SK-N-SH (cell line): ENCODE measurements at regions not wholly inside any gene's neighbourhood (a gene's known extent, or its start where the extent isn't known, plus 50 kb on each side); places are given as distances from the start of the nearest gene placed in this dataset.

Experiments used
- CTCF ChIA-PET: fragments of 300-600, 350-600 bp; formaldehyde crosslinking; extraction: SDS; loops from one replicate; lab custom pipeline; 2021; lab: Yijun Ruan, JAX
- POLR2A ChIA-PET: fragments of 350-600 bp; sonication (Branson Sonifier 250); formaldehyde crosslinking; extraction: SDS; loops from one replicate; lab custom pipeline; 2020; ENCODE audit warnings: antibody characterized with exemption, inconsistent platforms; lab: Yijun Ruan, JAX
- DNase-seq: peaks from one replicate; pipeline ENCODE4 v3.0.0; 2012
- H2AFZ ChIP-seq: fragments of 200-600 bp; sonication (generic); 2 replicates; pipeline ENCODE4 v1.8.1; 2016; ENCODE audit warnings: antibody characterized with exemption, mild to moderate bottlenecking, low read depth
- H3F3A ChIP-seq: fragments of 200-600 bp; sonication (generic); replicated peaks from 2 replicates; pipeline ENCODE3; 2016; ENCODE audit warnings: antibody characterized with exemption, mild to moderate bottlenecking; ENCODE audit not compliant: insufficient read depth
- H3K27ac ChIP-seq, 2 experiments: fragments of 200-500 bp in 1 of 2; fragments of 200-600 bp in 1 of 2; sonication (Bioruptor generic) in 1 of 2; sonication (generic), shearing (Covaris generic) in 1 of 2; 2 replicates each; pipeline versions ENCODE4 v1.5.1 to v1.6.1; 2014 to 2016; ENCODE audit warnings: low read depth in 2 of 2, inconsistent platforms in 1 of 2, low read length in 1 of 2, mild to moderate bottlenecking in 1 of 2, mixed read lengths in 1 of 2
- H3K27me3 ChIP-seq: fragments of 200-600 bp; sonication (generic), shearing (Covaris generic); 2 replicates; pipeline ENCODE4 v1.6.1; 2016; ENCODE audit warnings: mixed run types; ENCODE audit not compliant: insufficient read depth
- H3K36me3 ChIP-seq, 2 experiments: fragments of 200-500 bp in 1 of 2; fragments of 200-600 bp in 1 of 2; sonication (Bioruptor generic) in 1 of 2; sonication (generic) in 1 of 2; replicated peaks in 1 of 2; 2 replicates each; pipeline versions ENCODE3 to v1.5.1; 2014 to 2016; ENCODE audit warnings: low read length in 1 of 2, mild to moderate bottlenecking in 1 of 2; ENCODE audit not compliant: insufficient read depth in 2 of 2, control insufficient read depth in 1 of 2
- H3K4me1 ChIP-seq, 2 experiments: fragments of 200-500 bp in 1 of 2; fragments of 200-600 bp in 1 of 2; sonication (Bioruptor generic) in 1 of 2; sonication (generic), shearing (Covaris generic) in 1 of 2; 2 replicates each; pipeline versions ENCODE4 v1.5.1 to v1.6.1; 2014 to 2016; ENCODE audit warnings: low read depth in 1 of 2, low read length in 1 of 2, mixed run types in 1 of 2; ENCODE audit not compliant: insufficient read depth in 2 of 2, control insufficient read depth in 1 of 2
- H3K4me2 ChIP-seq: fragments of 200-600 bp; sonication (generic), shearing (Covaris generic); 2 replicates; pipeline ENCODE4 v1.6.1; 2017; ENCODE audit warnings: mixed run types
- H3K4me3 ChIP-seq, 2 experiments: fragments of 200-500 bp in 1 of 2; fragments of 200-600 bp in 1 of 2; sonication (Bioruptor generic) in 1 of 2; sonication (generic), shearing (Covaris generic) in 1 of 2; 2 replicates each; pipeline versions ENCODE4 v1.5.1 to v1.8.1; 2014 to 2016; ENCODE audit warnings: low read depth in 2 of 2, inconsistent platforms in 1 of 2, low read length in 1 of 2, mild to moderate bottlenecking in 1 of 2, mixed read lengths in 1 of 2, moderate library complexity in 1 of 2
- H3K79me2 ChIP-seq: fragments of 200-600 bp; sonication (generic); 2 replicates; pipeline ENCODE4 v1.8.1; 2017; ENCODE audit warnings: mild to moderate bottlenecking; ENCODE audit not compliant: insufficient read depth
- H3K9ac ChIP-seq: fragments of 200-600 bp; sonication (generic); 2 replicates; pipeline ENCODE4 v1.6.1; 2017; ENCODE audit warnings: mixed run types
- H3K9me2 ChIP-seq: fragments of 200-600 bp; sonication (generic); 2 replicates; pipeline ENCODE4 v1.6.1; 2017; ENCODE audit warnings: mixed run types
- H3K9me3 ChIP-seq: fragments of 200-600 bp; sonication (generic); 2 replicates; pipeline ENCODE4 v1.6.1; 2017; ENCODE audit warnings: mixed run types, mild to moderate bottlenecking, moderate library complexity
- H4K20me1 ChIP-seq: fragments of 200-600 bp; sonication (generic); 2 replicates; pipeline ENCODE4 v1.6.1; 2017; ENCODE audit warnings: mild to moderate bottlenecking, mixed run types; ENCODE audit not compliant: insufficient read depth
- CTCF ChIP-seq: fragments of 200-600 bp; sonication (generic); IDR thresholded peaks from 2 replicates; pipeline ENCODE4 v1.6.1; 2017; ENCODE audit warnings: antibody characterized with exemption, mild to moderate bottlenecking, moderate library complexity
- ELF1 ChIP-seq: IDR thresholded peaks from 2 replicates; pipeline ENCODE4 v1.4.0; 2012
- EP300 ChIP-seq, 2 experiments: IDR thresholded peaks; 2 replicates each; pipeline versions ENCODE4 v1.4.0 to v1.6.1; 2012; ENCODE audit warnings: borderline replicate concordance in 1 of 2, low read depth in 1 of 2, low read length in 1 of 2
- FOXJ3 ChIP-seq: sonication (generic); formaldehyde crosslinking; IDR thresholded peaks from 2 replicates; pipeline ENCODE4 v1.5.1; 2020; ENCODE audit warnings: mild to moderate bottlenecking, missing genetic modification reagents
- GABPA ChIP-seq: IDR thresholded peaks from 2 replicates; pipeline ENCODE4 v1.4.0; 2012; ENCODE audit warnings: low read depth, mild to moderate bottlenecking
- GATA2 ChIP-seq: sonication (generic); formaldehyde crosslinking; IDR thresholded peaks from 2 replicates; pipeline ENCODE4 v1.5.0; 2020; ENCODE audit warnings: mild to moderate bottlenecking, missing genetic modification reagents
- JUND ChIP-seq: IDR thresholded peaks from 2 replicates; pipeline ENCODE4 v1.4.0; 2012
- MEF2A ChIP-seq: IDR thresholded peaks from 2 replicates; pipeline ENCODE4 v1.4.0; 2012; ENCODE audit warnings: low read depth, borderline replicate concordance
- MXI1 ChIP-seq: IDR thresholded peaks from 2 replicates; pipeline ENCODE4 v1.6.1; 2012; ENCODE audit warnings: mild to moderate bottlenecking, low read depth, low read length, improper control_type of control experiment
- RAD21 ChIP-seq: IDR thresholded peaks from 2 replicates; pipeline ENCODE4 v1.6.1; 2012; ENCODE audit warnings: mild to moderate bottlenecking, low read length
- RFX5 ChIP-seq: IDR thresholded peaks from 2 replicates; pipeline ENCODE4 v1.6.1; 2012; ENCODE audit warnings: mild to moderate bottlenecking, improper control_type of control experiment, low read length
- YY1 ChIP-seq: IDR thresholded peaks from 2 replicates; pipeline ENCODE4 v1.4.0; 2012; ENCODE audit warnings: low read depth, mild to moderate bottlenecking
- ZBTB33 ChIP-seq: IDR thresholded peaks from 2 replicates; pipeline ENCODE4 v1.4.0; 2012; ENCODE audit warnings: low read depth, borderline replicate concordance
- TF ChIP-seq, protein P1 (sequence below): fragments of 150-350 bp; IDR thresholded peaks from 2 replicates; pipeline ENCODE4 v1.6.1; 2017; ENCODE audit warnings: antibody characterized with exemption, low read length, low read depth, borderline replicate concordance

DNA sequence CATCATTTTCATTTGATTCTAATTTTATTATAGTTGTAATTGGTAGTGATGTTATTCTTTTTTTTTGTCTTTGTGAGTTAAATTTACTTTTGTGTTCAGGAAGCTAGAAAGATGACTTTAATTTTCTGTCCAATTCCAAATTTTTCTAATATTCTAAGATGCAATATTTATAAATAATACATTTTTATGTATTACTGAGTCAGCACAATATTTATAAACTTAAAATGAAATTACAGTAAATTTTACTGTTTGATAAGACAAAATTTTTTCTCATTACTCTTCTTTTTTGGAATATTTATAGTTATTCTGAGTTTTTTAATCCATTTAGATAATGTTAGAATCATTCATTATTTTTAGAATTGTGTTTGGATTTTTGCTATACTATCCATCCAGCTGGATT is 1637.9 kb upstream of the ACO1 start:
- POLR2A ChIA-PET: no interaction called here
- H3K4me1 ChIP-seq: no peaks in the 10 kb centered on the region

More for the DNA sequence above, 1637.9 kb upstream of the ACO1 start:
- H3K9me3 ChIP-seq: no peaks in the 10 kb centered on the region
- H3K36me3 ChIP-seq: no peaks in the 10 kb centered on the region
- CTCF ChIA-PET: no interaction called here
- no peaks in the 10 kb centered on the region for H3K27me3 ChIP-seq
- DNase-seq: no peak
- H3K4me2 ChIP-seq: no peak overlapping the region
- H3K27ac ChIP-seq: no peak overlapping the region
- H2AFZ ChIP-seq: no peak overlapping the region
- no peak overlapping the region for H3K9ac ChIP-seq
- H3K9me2 ChIP-seq: no peaks in the 10 kb centered on the region; the same call in 1 of the 2 replicates
- no peak overlapping the region for H3K4me3 ChIP-seq
- no peak for TF ChIP-seq JUND
- no peak for TF ChIP-seq CTCF
- no peak for TF ChIP-seq RFX5
- TF ChIP-seq GATA2 (CRISPR knock-in tag): no peak
- no peak for TF ChIP-seq YY1
- TF ChIP-seq MEF2A: no peak
- no peak for TF ChIP-seq ZBTB33
- no peak for TF ChIP-seq GABPA
- no peak for TF ChIP-seq RAD21
- TF ChIP-seq FOXJ3 (CRISPR knock-in tag): no peak
- no peak for TF ChIP-seq ELF1
- TF ChIP-seq MXI1: no peak
- TF ChIP-seq, protein P1, sequence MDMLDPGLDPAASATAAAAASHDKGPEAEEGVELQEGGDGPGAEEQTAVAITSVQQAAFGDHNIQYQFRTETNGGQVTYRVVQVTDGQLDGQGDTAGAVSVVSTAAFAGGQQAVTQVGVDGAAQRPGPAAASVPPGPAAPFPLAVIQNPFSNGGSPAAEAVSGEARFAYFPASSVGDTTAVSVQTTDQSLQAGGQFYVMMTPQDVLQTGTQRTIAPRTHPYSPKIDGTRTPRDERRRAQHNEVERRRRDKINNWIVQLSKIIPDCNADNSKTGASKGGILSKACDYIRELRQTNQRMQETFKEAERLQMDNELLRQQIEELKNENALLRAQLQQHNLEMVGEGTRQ: no peak
- TF ChIP-seq EP300 (IDR thresholded peaks at IDR 0.05; ENCODE audit: borderline replicate concordance in 1 of 2, low read depth in 1 of 2, low read length in 1 of 2): no peak
- no peaks in the 10 kb centered on the region for H3K79me2 ChIP-seq
- H4K20me1 ChIP-seq: no peaks in the 10 kb centered on the region
- no peaks in the 10 kb centered on the region for H3F3A ChIP-seq
